Erythroblast (primary cell): ENCODE measurements at regions not wholly inside any gene's neighbourhood (a gene's known extent, or its start where the extent isn't known, plus 50 kb on each side); places are given as distances from the start of the nearest gene placed in this dataset.

Experiments
- GATA1 ChIP-seq: IDR thresholded peaks from 2 replicates; pipeline ENCODE4 v1.6.1; 2011; ENCODE audit warnings: low read depth, mild to moderate bottlenecking, control low read depth, low read length, moderate library complexity
- POLR2A ChIP-seq: IDR thresholded peaks from 2 replicates; pipeline ENCODE4 v1.6.1; 2011; ENCODE audit warnings: mild to moderate bottlenecking, low read length

DNA sequence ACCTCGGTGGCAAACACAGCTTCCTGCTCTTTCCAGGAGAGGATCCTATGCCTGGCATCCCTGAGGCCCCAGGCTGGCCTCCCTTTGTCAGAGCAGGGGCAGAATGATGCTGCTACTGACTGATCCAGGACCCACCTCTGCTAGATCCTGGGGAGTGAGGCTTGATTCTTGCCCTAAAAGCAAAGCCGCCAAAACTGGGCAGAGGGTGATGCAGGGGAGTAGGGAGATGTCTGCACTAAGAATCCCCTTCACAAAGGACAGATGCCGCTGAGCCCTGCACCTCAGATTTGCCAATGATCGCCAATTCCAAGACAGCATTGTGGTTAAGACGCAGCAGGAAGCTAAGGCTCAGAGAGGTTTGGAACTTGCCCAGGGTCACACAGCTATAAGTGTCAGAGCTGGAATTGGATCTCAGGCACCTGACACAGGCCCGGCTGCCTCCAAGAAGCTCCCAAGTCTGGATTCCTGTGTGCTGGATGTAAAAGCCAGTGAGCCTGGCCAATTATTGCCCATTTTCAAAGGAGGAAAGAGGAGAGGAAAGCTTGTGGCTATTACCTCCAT is 60.7 kb upstream of the TNRC6C start:
- no peak for TF ChIP-seq POLR2A
- TF ChIP-seq GATA1 = no peak
